IMR-90 (cell line): ENCODE measurements at regions not wholly inside any gene's neighbourhood (a gene's known extent, or its start where the extent isn't known, plus 50 kb on each side); places are given as distances from the start of the nearest gene placed in this dataset.

Experiments used
- ATAC-seq: fragments of 200-7000 bp; cut with Tn5 transposase; 2 replicates; pipeline ENCODE4 v1.9.1; 2020; ENCODE audit warnings: low read depth, mild to moderate bottlenecking, moderate library complexity
- BruUV-seq: library from RNA; stranded (reverse); fragments of 400-500 nt; replicated peaks from 2 replicates; lab custom pipeline; 2021; lab: Mats Ljungman, UMichigan
- CTCF ChIA-PET: fragments of 300-600 bp; formaldehyde crosslinking; extraction: SDS; loops from one replicate; lab custom pipeline; 2021; ENCODE audit warnings: antibody characterized with exemption; lab: Yijun Ruan, JAX
- POLR2A ChIA-PET: fragments of 300-600 bp; sonication (Branson Sonifier 250); formaldehyde crosslinking; loops from one replicate; lab custom pipeline; 2022; ENCODE audit warnings: antibody characterized with exemption; ENCODE audit not compliant: unreplicated experiment; lab: Charles Lee
- DNase-seq: peaks from one replicate; pipeline ENCODE4 v3.0.0; 2013
- H2AFZ ChIP-seq: replicated peaks from 2 replicates; pipeline ENCODE3; 2013; ENCODE audit warnings: low read length, mild to moderate bottlenecking; ENCODE audit not compliant: poor library complexity
- H2AK5ac ChIP-seq: 2 replicates; pipeline ENCODE4 v1.6.1; 2013; ENCODE audit warnings: low read depth, low read length, inconsistent platforms
- H2AK9ac ChIP-seq: replicated peaks from 2 replicates; pipeline ENCODE3; 2013; ENCODE audit warnings: mild to moderate bottlenecking, low read depth, low read length, moderate library complexity; ENCODE audit not compliant: poor library complexity
- H2BK120ac ChIP-seq: 2 replicates; pipeline ENCODE4 v1.6.1; 2013; ENCODE audit warnings: low read depth, low read length, inconsistent platforms
- H2BK15ac ChIP-seq: 3 replicates; pipeline ENCODE4 v1.6.1; 2013; ENCODE audit warnings: low read depth, low read length, inconsistent platforms
- H2BK20ac ChIP-seq: 2 replicates; pipeline ENCODE4 v1.6.1; 2013; ENCODE audit warnings: low read depth, mild to moderate bottlenecking, inconsistent platforms, low read length, moderate library complexity
- H2BK5ac ChIP-seq: 2 replicates; pipeline ENCODE4 v1.6.1; 2013; ENCODE audit warnings: mild to moderate bottlenecking, low read depth, low read length, inconsistent platforms; ENCODE audit not compliant: poor library complexity, severe bottlenecking
- H3K14ac ChIP-seq: replicated peaks from 2 replicates; pipeline ENCODE4 v1.6.1; 2013; ENCODE audit warnings: low read depth, low read length, inconsistent platforms
- H3K18ac ChIP-seq: 2 replicates; pipeline ENCODE4 v1.6.1; 2013; ENCODE audit warnings: low read depth, low read length, control low read depth
- H3K23ac ChIP-seq: 2 replicates; pipeline ENCODE4 v1.6.1; 2013; ENCODE audit warnings: low read depth, low read length, inconsistent platforms
- H3K27ac ChIP-seq: 2 replicates; pipeline ENCODE4 v1.5.1; 2013; ENCODE audit warnings: mild to moderate bottlenecking, control low read depth, low read length; ENCODE audit not compliant: insufficient read depth
- H3K27me3 ChIP-seq: 2 replicates; pipeline ENCODE4 v1.6.1; 2013; ENCODE audit warnings: low read length; ENCODE audit not compliant: control insufficient read depth, insufficient read depth
- H3K36me3 ChIP-seq: 2 replicates; pipeline ENCODE4 v1.6.1; 2013; ENCODE audit warnings: low read length, mixed read lengths; ENCODE audit not compliant: control insufficient read depth, insufficient read depth
- H3K4ac ChIP-seq: 2 replicates; pipeline ENCODE4 v1.6.1; 2013; ENCODE audit warnings: low read depth, low read length, inconsistent platforms
- H3K4me1 ChIP-seq: 2 replicates; pipeline ENCODE4 v1.6.1; 2013; ENCODE audit warnings: low read length, mixed read lengths; ENCODE audit not compliant: control insufficient read depth, insufficient read depth
- H3K4me2 ChIP-seq: 2 replicates; pipeline ENCODE4 v1.6.1; 2013; ENCODE audit warnings: low read depth, mild to moderate bottlenecking, control low read depth, low read length, moderate library complexity
- H3K4me3 ChIP-seq: 2 replicates; pipeline ENCODE4 v1.5.1; 2013; ENCODE audit warnings: low read depth, mild to moderate bottlenecking, control low read depth, low read length, moderate library complexity; ENCODE audit not compliant: insufficient read depth
- H3K56ac ChIP-seq: 2 replicates; pipeline ENCODE4 v1.6.1; 2013; ENCODE audit warnings: low read length, inconsistent platforms; ENCODE audit not compliant: insufficient read depth; ENCODE audit errors: extremely low read depth
- H3K79me1 ChIP-seq, 2 experiments: 2 replicates each; pipeline ENCODE4 v1.6.1; 2013; ENCODE audit warnings: low read length in 2 of 2, inconsistent platforms in 1 of 2, low read depth in 1 of 2
- H3K9ac ChIP-seq: 2 replicates; pipeline ENCODE4 v1.6.1; 2013; ENCODE audit warnings: low read depth, low read length, control low read depth
- H3K9me1 ChIP-seq: 2 replicates; pipeline ENCODE4 v1.6.1; 2013; ENCODE audit warnings: low read length, inconsistent platforms; ENCODE audit not compliant: insufficient read depth
- H3K9me3 ChIP-seq: 2 replicates; pipeline ENCODE4 v1.6.1; 2013; ENCODE audit warnings: low read length; ENCODE audit not compliant: control insufficient read depth, insufficient read depth
- H4K20me1 ChIP-seq: 2 replicates; pipeline ENCODE4 v1.6.1; 2013; ENCODE audit warnings: low read length, inconsistent platforms; ENCODE audit not compliant: insufficient read depth
- H4K5ac ChIP-seq: 2 replicates; pipeline ENCODE4 v1.6.1; 2013; ENCODE audit warnings: mild to moderate bottlenecking, low read depth, low read length, control low read depth
- H4K8ac ChIP-seq, 2 experiments: 2 replicates each; pipeline ENCODE4 v1.6.1; 2013; ENCODE audit warnings: low read depth in 2 of 2, low read length in 2 of 2, control low read depth in 1 of 2, inconsistent platforms in 1 of 2
- H4K91ac ChIP-seq: 2 replicates; pipeline ENCODE4 v1.6.1; 2013; ENCODE audit warnings: low read depth, low read length, inconsistent platforms; ENCODE audit not compliant: insufficient read depth
- CEBPB ChIP-seq: IDR thresholded peaks from 2 replicates; pipeline ENCODE4 v1.6.1; 2012; ENCODE audit warnings: low read depth, low read length, improper control_type of control experiment
- FOS ChIP-seq: fragments of 150-350 bp; IDR thresholded peaks from 2 replicates; pipeline ENCODE4 v1.6.1; 2016; ENCODE audit warnings: low read depth, low read length
- POLR2A ChIP-seq: IDR thresholded peaks from 2 replicates; pipeline ENCODE4 v1.6.1; 2012; ENCODE audit warnings: mild to moderate bottlenecking, low read depth, low read length
- RCOR1 ChIP-seq: IDR thresholded peaks from 2 replicates; pipeline ENCODE4 v1.6.1; 2012; ENCODE audit warnings: mild to moderate bottlenecking, low read length, improper control_type of control experiment; ENCODE audit not compliant: insufficient replicate concordance
- WGBS, 2 experiments: methylation state at CpG; one replicate each; pipeline versions ENCODE4 v1.1.5 to v1.1.7; 2013; ENCODE audit warnings: missing lambda C conversion rate in 2 of 2; ENCODE audit not compliant: insufficient read length in 1 of 2; ENCODE audit errors: extremely low coverage in 2 of 2; 5-methylcytosine and 5-hydroxymethylcytosine counted together
- dilution Hi-C: fragments of 300-500 bp; cut with HindIII; formaldehyde crosslinking; loops from one replicate; pipeline ENCODE4 v1.14.3; 2018; ENCODE audit warnings: low sequenced_read_pairs; ENCODE audit not compliant: unreplicated experiment
- in situ Hi-C: fragments of 300-500 bp; cut with MboI; formaldehyde crosslinking; loops from 3 replicates; pipeline ENCODE4 v1.14.3; 2019; ENCODE audit warnings: low sequenced_read_pairs, inconsistent platforms, mixed read lengths
- intact Hi-C: fragments of 100-400 bp; cut with micrococcal nuclease; formaldehyde crosslinking; loops from 2 replicates; pipeline ENCODE4 v1.10.0; 2022

GRCh38 chr5:6049662-6050061, 328.7 kb downstream of the MED10 start:
- no peak overlapping the region for H4K91ac ChIP-seq
- H3K4ac ChIP-seq = no peak overlapping the region
- no peak overlapping the region for H2BK120ac ChIP-seq
- H4K8ac ChIP-seq = no peak overlapping the region
- no peak overlapping the region for H4K5ac ChIP-seq
- H3K14ac ChIP-seq = no peak overlapping the region
- in situ Hi-C loops = no loop called here
- CTCF ChIA-PET = no interaction called here
- H3K18ac ChIP-seq = no peak overlapping the region
- intact Hi-C loops = no loop called here
- no peak overlapping the region for H3K56ac ChIP-seq
- POLR2A ChIA-PET = no interaction called here
- no peak overlapping the region for H3K27ac ChIP-seq
- no peaks in the 10 kb centered on the region for H3K27me3 ChIP-seq
- no peak overlapping the region for H2BK20ac ChIP-seq
- H2BK5ac ChIP-seq = no peak overlapping the region
- H2AK9ac ChIP-seq = no peak overlapping the region
- no peaks in the 10 kb centered on the region for H3K36me3 ChIP-seq
- H2BK15ac ChIP-seq = no peak overlapping the region
- dilution Hi-C loops = no loop called here
- no peak overlapping the region for H3K9ac ChIP-seq
- no peaks in the 10 kb centered on the region for H3K79me1 ChIP-seq
- no peak overlapping the region for H3K23ac ChIP-seq
- no peaks in the 10 kb centered on the region for H3K4me1 ChIP-seq
- H3K4me2 ChIP-seq = no peak overlapping the region
- no peak overlapping the region for H2AFZ ChIP-seq
- DNase-seq (no peak), ATAC-seq (no peak)
- no peaks in the 10 kb centered on the region for H3K9me1 ChIP-seq
- no TSS peak for BruUV-seq
- H4K20me1 ChIP-seq = no peaks in the 10 kb centered on the region
- WGBS, 2 experiments = no CpG with 5 or more reads among the region's 4 CpGs
- no peak overlapping the region for H3K4me3 ChIP-seq
- no peak overlapping the region for H2AK5ac ChIP-seq
- H3K9me3 ChIP-seq = peaks cover 19% of the 10 kb centered on the region
- TF ChIP-seq POLR2A (no peak), RCOR1 (no peak), FOS (no peak), CEBPB (no peak)
